Transverse colon (tissue), 4 donors: ENCODE measurements at regions not wholly inside any gene's neighbourhood (a gene's known extent, or its start where the extent isn't known, plus 50 kb on each side); places are given as distances from the start of the nearest gene placed in this dataset.
"Not testable (repeated sequence)": the region's sequence is repeated elsewhere in the genome, so short reads cannot be mapped to it uniquely, and the experiment has no call there.

Experiments used
- EP300 ChIP-seq: sonication (generic); formaldehyde crosslinking; IDR thresholded peaks from one replicate; pipeline ENCODE4 v1.6.1; 2017; ENCODE audit warnings: antibody characterized with exemption, low read depth
- POLR2A ChIP-seq: fragments of 450-650 bp; IDR thresholded peaks from one replicate; pipeline ENCODE4 v1.6.1; 2016; ENCODE audit warnings: antibody characterized with exemption, mild to moderate bottlenecking, moderate library complexity
- POLR2AphosphoS5 ChIP-seq, 3 donors: sonication (generic); formaldehyde crosslinking; IDR thresholded peaks; one replicate each; pipeline ENCODE4 v1.6.1; 2016; ENCODE audit warnings: antibody characterized with exemption in 3 of 3
- TF ChIP-seq, protein P1 (sequence below), 5 experiments: fragments of 200-600 bp in 3 of 5; fragments of 450-650 bp in 2 of 5; sonication (generic) in 3 of 5; IDR thresholded peaks; 1 replicate in 2 of 5; 2 replicates in 3 of 5; pipeline ENCODE4 v1.5.1; 2016 to 2017; ENCODE audit warnings: antibody characterized with exemption in 5 of 5, inconsistent platforms in 3 of 5, mild to moderate bottlenecking in 2 of 5, moderate library complexity in 1 of 5

DNA sequence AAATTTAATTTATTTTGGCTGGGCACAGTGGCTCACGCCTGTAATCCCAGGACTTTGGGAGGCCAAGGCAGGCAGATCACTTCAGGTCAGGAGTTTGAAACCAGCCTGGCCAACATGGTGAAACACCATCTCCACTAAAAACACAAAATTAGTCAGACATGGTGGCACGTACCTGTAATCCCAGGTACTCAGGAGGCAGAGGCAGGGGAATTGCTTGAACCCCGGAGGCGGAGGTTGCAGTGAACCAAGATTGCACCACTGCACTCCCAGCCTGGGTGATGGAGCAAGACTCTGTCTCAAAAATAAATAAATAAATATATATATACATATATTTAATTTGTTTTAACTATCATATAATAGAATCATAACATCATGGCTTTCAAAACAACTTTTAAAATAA, 482.1 kb upstream of the AUTS2 start:
- TF ChIP-seq, protein P1, sequence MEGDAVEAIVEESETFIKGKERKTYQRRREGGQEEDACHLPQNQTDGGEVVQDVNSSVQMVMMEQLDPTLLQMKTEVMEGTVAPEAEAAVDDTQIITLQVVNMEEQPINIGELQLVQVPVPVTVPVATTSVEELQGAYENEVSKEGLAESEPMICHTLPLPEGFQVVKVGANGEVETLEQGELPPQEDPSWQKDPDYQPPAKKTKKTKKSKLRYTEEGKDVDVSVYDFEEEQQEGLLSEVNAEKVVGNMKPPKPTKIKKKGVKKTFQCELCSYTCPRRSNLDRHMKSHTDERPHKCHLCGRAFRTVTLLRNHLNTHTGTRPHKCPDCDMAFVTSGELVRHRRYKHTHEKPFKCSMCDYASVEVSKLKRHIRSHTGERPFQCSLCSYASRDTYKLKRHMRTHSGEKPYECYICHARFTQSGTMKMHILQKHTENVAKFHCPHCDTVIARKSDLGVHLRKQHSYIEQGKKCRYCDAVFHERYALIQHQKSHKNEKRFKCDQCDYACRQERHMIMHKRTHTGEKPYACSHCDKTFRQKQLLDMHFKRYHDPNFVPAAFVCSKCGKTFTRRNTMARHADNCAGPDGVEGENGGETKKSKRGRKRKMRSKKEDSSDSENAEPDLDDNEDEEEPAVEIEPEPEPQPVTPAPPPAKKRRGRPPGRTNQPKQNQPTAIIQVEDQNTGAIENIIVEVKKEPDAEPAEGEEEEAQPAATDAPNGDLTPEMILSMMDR (IDR thresholded peaks at IDR 0.05): not testable (repeated sequence)
- TF ChIP-seq POLR2AphosphoS5 (IDR thresholded peaks at IDR 0.05); POLR2A; EP300: not testable (repeated sequence)
